RPMI8226 (cell line): ENCODE measurements at regions not wholly inside any gene's neighbourhood (a gene's known extent, or its start where the extent isn't known, plus 50 kb on each side); places are given as distances from the start of the nearest gene placed in this dataset.
"Not testable (repeated sequence)": the region's sequence is repeated elsewhere in the genome, so short reads cannot be mapped to it uniquely, and the experiment has no call there.

Source experiments
- DNase-seq: peaks from one replicate; pipeline ENCODE4 v3.0.0-alpha.2; 2015

DNA sequence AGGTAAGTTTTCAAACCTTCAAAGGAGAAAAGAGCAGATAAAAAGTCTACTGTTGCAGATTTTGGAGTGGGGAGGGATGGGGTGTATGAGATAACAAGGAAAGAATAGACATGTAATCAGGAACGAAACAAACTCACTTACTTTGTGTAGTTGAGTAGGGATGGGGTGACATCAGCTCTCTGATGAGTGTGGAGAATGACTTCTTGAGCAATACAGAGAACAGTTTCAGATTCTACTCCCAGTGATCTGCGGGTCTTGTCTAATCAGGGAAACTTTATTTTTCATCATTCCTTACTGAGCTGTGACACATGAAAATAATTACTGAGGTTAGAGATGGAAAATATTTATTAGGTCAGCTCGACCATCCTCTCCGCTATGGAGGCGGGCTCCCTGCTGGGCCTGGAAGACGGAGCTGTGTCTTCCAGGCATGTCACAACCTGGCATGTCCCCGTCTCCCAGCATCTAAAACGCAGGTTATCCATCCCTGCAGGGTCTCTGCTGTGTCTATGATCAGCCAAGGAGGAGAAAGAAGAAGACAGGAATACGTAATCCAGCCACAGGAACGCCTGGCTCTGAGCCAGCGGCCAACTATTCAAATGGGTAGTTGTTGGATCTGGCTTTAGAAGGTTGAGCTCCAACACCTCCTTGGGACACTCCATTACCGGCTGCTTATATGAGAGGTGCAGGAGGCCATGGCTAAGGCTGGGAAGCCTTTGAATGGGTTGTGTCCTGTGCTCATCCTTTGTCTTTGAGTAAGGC lies 99.0 kb upstream of the SATB2 start:
- no peak for DNase-seq

- DNase-seq, result no peak
Measured at GRCh38 chr2:199554026-199554425, 96.3 kb upstream of the SATB2 start.

DNA sequence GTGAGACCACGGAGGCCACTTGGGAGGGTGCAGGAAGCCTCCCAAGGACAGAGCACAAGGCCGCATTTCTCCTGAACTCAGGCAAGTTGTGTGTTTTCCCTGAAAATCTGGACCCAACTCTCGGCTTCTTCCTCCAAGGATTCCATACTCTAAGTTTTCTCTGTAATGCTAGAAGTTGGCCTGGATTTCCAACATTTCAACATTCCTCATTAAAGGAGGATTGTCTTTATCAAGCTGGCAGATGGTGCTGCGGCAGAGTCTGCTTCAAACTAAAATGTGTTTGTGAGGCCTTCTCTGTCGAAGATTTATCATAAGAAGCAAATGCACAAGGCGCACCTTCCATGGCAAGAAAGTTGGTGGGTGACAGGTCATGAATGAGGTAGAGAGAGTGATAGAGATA lies 94.4 kb upstream of the SATB2 start:
- no peak for DNase-seq

DNA sequence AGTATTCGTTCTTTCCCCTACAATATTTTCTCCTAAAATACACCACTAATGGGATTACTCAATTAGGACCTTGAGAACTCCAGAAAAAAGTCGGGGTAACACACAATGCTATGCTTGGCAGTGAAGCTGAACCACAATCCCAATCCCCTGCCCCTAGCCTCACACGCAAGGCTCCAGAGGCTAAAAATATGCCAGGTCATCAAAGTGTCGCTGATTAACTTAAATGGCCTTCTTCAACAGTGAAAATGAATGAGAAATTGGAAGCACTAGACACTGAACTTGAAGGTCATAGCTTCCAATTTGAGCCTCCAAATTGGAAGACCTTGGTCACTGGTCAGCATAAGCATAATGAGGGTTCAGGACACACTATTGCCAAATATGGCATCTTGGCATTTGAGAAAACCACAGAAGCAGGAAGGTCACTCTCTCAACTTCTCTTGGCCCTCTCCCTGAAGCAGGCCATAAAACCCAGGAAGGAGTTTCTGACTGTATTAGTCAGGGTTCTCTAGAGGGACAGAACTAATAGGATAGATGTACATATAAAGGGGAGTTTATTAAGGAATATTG lies 86.0 kb upstream of the SATB2 start:
- DNase-seq, result no peak

GRCh38 chr2:199535445-199536177 lies 77.9 kb upstream of the SATB2 start:
- DNase-seq, result no peak

DNA sequence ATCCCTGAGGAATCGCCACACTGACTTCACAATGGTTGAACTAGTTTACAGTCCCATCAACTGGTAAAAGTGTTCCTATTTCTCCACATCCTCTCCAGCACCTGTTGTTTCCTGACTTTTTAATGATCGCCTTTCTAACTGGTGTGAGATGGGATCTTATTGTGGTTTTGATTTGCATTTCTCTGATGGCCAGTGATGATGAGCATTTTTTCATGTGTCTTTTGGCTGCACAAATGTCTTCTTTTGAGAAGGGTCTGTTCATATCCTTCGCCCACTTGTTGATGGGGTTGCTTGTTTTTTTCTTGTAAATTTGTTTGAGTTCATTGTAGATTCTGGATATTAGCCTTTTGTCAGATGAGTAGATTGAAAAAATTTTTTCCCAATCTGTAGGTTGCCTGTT lies 76.1 kb upstream of the SATB2 start:
- not testable (repeated sequence) for DNase-seq

GRCh38 chr2:199527071-199527470 lies 69.3 kb upstream of the SATB2 start:
- no peak for DNase-seq

DNA sequence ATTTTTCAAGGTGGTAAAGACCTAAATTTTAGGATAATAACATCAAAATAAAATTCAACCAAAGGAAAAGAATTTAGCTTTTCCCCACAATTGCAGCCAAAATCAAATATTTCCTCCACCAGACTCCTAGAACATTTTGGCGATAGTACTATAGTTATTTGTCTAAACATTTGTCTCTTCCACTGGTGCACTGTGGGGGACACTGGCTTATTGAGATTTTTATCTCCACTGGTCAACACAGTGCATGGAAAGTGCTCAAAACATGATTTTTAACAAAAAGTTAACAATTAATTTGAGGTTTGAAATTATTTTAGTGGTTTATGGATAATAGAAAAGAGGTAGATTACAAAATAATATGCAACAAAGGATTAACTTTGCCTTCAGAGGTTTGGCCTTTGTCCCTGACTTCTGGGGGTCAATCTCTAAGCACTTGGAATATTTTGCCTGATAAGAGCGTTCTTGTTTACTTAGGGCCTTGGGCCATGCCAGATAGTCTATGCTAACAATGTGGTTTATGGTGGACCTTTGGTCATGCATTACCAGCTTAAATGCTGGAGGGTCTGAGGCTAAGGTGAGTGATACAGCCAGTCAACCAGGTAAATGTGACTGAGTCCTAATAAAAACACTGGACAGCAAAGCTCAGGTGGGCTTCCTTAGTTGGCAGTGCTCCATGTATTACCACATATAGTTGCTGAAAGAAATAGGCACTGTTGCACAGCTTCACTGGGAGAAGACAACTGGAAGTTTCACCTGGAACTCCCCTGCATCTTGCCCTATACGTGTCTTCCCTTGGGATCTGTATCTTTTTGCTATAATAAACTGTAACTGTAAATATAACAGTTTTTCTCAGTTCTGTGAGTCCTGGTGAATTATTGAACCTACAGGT lies 67.2 kb upstream of the SATB2 start:
- DNase-seq, result no peak

DNA sequence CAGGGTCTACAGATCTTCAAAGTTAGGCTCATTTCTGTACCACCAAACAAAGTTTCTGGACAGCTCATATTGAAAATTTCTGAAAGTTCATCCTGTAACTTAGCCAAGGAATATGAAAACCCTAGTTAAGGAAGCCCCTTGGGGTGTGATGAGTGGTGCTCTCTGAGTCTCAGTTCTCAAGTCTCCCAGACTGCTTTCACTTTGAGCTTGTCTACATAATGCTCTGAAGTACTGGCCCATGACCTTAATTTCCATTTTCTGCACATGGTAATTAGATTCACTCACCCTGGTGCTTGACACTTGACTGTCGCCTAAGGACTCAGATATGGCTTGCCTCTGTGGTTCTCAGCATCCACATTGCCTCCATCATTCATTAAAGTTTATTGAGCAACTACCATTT lies 51.7 kb upstream of the SATB2 start:
- DNase-seq, result no peak
